ENCODE measurements at regions not wholly inside any gene's neighbourhood (a gene's known extent, or its start where the extent isn't known, plus 50 kb on each side); places are given as distances from the start of the nearest gene placed in this dataset.

GRCh38 chr15:89410039-89410435 is 75.4 kb upstream of the POLG start:
- TF ChIP-seq CTCF (IDR thresholded peaks at IDR 0.05; ENCODE audit: low read depth, low read length): no peak
- DNase-seq (ENCODE audit: extremely low read depth, low read depth): no peak

- no peak for DNase-seq (ENCODE audit: extremely low read depth, low read depth)
- TF ChIP-seq CTCF (IDR thresholded peaks at IDR 0.05; ENCODE audit: low read depth, low read length): no peak
These were observed 74.8 kb upstream of the POLG start for GRCh38 chr15:89409184-89410038.

- TF ChIP-seq CTCF (IDR thresholded peaks at IDR 0.05; ENCODE audit: low read depth, low read length): no peak
- no peak for DNase-seq (ENCODE audit: extremely low read depth, low read depth)
These were observed 74.0 kb upstream of the POLG start for GRCh38 chr15:89408372-89409183.

- DNase-seq (ENCODE audit: extremely low read depth, low read depth): no peak
- no peak for TF ChIP-seq CTCF (IDR thresholded peaks at IDR 0.05; ENCODE audit: low read depth, low read length)
These were observed 72.5 kb upstream of the POLG start for GRCh38 chr15:89406940-89407607.

GRCh38 chr15:89406218-89406939 is 71.8 kb upstream of the POLG start:
- DNase-seq (ENCODE audit: extremely low read depth, low read depth): no peak
- TF ChIP-seq CTCF (IDR thresholded peaks at IDR 0.05; ENCODE audit: low read depth, low read length): no peak

GRCh38 chr15:89405494-89405893 is 70.9 kb upstream of the POLG start:
- DNase-seq (ENCODE audit: extremely low read depth, low read depth): no peak
- no peak for TF ChIP-seq CTCF (IDR thresholded peaks at IDR 0.05; ENCODE audit: low read depth, low read length)
